ENCODE measurements at regions not wholly inside any gene's neighbourhood (a gene's known extent, or its start where the extent isn't known, plus 50 kb on each side); places are given as distances from the start of the nearest gene placed in this dataset.

DNA sequence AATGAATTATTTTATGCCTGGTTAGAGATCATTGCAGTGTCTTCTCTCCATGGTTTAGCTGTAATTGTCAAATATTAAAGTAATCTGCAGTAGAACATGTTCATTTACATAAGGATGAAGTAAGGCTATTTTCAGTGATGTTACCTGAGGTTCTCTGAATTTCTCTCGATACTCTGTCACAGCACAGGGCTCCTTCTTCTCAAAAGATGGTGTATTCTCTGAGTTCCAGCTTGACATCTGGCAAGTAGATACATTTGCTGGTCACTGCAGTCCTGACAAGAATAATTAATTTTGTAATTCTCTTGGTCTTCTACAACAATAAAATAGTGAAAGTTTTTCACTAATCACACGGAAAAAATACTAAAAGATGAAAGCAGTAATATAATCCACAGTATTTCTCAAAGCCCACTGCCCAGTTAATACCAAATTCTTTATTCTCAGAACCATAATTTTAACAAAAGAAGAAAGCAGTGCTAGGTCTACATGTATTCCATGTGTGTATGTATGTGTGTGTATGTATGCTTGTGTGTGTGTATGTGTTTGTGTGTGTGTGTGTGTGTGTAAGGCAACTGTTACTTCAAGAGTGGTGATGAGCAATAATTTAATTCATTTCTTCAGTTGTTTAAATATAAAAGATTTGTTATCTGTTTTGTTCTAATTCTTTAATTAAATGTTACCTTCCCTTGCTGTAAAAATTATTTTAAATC is 1165.5 kb upstream of the SLC39A10 start (continued):
- TF ChIP-seq, protein P1, sequence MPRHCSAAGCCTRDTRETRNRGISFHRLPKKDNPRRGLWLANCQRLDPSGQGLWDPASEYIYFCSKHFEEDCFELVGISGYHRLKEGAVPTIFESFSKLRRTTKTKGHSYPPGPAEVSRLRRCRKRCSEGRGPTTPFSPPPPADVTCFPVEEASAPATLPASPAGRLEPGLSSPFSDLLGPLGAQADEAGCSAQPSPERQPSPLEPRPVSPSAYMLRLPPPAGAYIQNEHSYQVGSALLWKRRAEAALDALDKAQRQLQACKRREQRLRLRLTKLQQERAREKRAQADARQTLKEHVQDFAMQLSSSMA (CRISPR knock-in tag; IDR thresholded peaks at IDR 0.05), result no peak
- no peak for TF ChIP-seq KDM5A (IDR thresholded peaks at IDR 0.05; ENCODE audit: borderline replicate concordance, low read length)

DNA sequence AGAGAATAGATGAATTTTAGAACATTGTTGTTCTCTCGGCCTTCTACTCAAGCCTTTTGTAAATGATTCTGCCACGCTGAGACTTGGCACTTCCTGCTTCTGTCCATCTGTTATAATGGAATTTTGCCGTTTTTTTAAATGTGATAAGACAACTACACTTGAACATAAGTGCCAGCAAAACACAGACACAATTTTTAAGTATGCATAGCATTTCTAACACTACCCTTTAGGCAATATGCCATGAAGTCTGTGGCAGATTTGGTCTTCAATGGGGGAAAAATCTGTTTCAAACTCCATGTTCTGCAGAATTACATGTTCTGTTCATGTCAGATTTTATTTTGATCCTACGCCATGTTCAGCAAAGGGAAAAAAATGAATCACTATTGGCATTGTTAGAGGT is 1170.7 kb upstream of the SLC39A10 start:
- H3K36me3 ChIP-seq (replicated peaks in 1 of 2; ENCODE audit: control insufficient read depth in 1 of 2, insufficient read depth in 2 of 2, low read length in 2 of 2), result no peaks in the 10 kb centered on the region
- H3K79me2 ChIP-seq (ENCODE audit: insufficient read depth, low read length), result no peaks in the 10 kb centered on the region
- no peaks in the 10 kb centered on the region for H4K20me1 ChIP-seq (ENCODE audit: insufficient read depth, low read length)
- H3K4me2 ChIP-seq (ENCODE audit: low read depth, low read length), result no peak overlapping the region
- H3K9me3 ChIP-seq (ENCODE audit: low read length), result no peaks in the 10 kb centered on the region
- WGBS (ENCODE audit: low lambda C conversion rate), result 8% methylated on average over 4 of the region's 4 CpGs
- ChIA-PET POLR2A (no interaction called here), CTCF (ENCODE audit: low intra/inter-chr PET ratio, low total read pairs) (no interaction called here)
- no peak for FAIRE-seq
- H3K4me1 ChIP-seq (ENCODE audit: insufficient read depth, low read length), result no peaks in the 10 kb centered on the region
- H3K4me3 ChIP-seq (replicated peaks in 1 of 3; ENCODE audit: insufficient read depth in 1 of 3, low read depth in 2 of 3, low read length in 3 of 3), result no peak overlapping the region
- no peak overlapping the region for H3K9ac ChIP-seq (ENCODE audit: insufficient read depth, low read depth, low read length)
- in situ Hi-C loops (cut with HindIII; ENCODE audit: extremely low pct_ligation_motif_present, low pct_unique_long_range_greater_than_20kb), result no loop called here
- intact Hi-C loops (cut with micrococcal nuclease; ENCODE audit: unreplicated experiment), result no loop called here
- no peak for ATAC-seq
- DNase-seq (ENCODE audit: low spot score), result no peak
- H3K27ac ChIP-seq (ENCODE audit: extremely low read length, insufficient read depth, low read length), result no peak overlapping the region
- H3K27me3 ChIP-seq (ENCODE audit: control insufficient read depth in 1 of 2, insufficient read depth in 2 of 2, low read length in 2 of 2), result no peaks in the 10 kb centered on the region
- no TSS peak for BruUV-seq (replicated peaks)
- H2AFZ ChIP-seq (ENCODE audit: low read length), result no peak overlapping the region
- no peak for TF ChIP-seq CBX1 (IDR thresholded peaks at IDR 0.05; ENCODE audit: low read depth)
- no peak for TF ChIP-seq PRMT3 (CRISPR knock-in tag; IDR thresholded peaks at IDR 0.05; ENCODE audit: borderline replicate concordance, low read depth)
- TF ChIP-seq, protein P2, sequence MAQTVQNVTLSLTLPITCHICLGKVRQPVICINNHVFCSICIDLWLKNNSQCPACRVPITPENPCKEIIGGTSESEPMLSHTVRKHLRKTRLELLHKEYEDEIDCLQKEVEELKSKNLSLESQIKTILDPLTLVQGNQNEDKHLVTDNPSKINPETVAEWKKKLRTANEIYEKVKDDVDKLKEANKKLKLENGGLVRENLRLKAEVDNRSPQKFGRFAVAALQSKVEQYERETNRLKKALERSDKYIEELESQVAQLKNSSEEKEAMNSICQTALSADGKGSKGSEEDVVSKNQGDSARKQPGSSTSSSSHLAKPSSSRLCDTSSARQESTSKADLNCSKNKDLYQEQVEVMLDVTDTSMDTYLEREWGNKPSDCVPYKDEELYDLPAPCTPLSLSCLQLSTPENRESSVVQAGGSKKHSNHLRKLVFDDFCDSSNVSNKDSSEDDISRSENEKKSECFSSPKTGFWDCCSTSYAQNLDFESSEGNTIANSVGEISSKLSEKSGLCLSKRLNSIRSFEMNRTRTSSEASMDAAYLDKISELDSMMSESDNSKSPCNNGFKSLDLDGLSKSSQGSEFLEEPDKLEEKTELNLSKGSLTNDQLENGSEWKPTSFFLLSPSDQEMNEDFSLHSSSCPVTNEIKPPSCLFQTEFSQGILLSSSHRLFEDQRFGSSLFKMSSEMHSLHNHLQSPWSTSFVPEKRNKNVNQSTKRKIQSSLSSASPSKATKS (CRISPR knock-in tag; IDR thresholded peaks at IDR 0.05), result no peak
- TF ChIP-seq PTBP1 (IDR thresholded peaks at IDR 0.05; ENCODE audit: low read depth, low read length, poor library complexity, severe bottlenecking), result no peak
- no peak for TF ChIP-seq LCORL (IDR thresholded peaks at IDR 0.05)
- TF ChIP-seq LCORL (CRISPR knock-in tag; IDR thresholded peaks at IDR 0.05), result no peak
- no peak for TF ChIP-seq MAZ (IDR thresholded peaks at IDR 0.05; ENCODE audit: borderline replicate concordance, low read depth, low read length)
- no peak for TF ChIP-seq MAZ (CRISPR knock-in tag; IDR thresholded peaks at IDR 0.05; ENCODE audit: low read depth)
- TF ChIP-seq CHD4 (IDR thresholded peaks at IDR 0.05; ENCODE audit: borderline replicate concordance, low read length), result no peak
- no peak for TF ChIP-seq ZNF7 (CRISPR knock-in tag; IDR thresholded peaks at IDR 0.05)
- no peak for TF ChIP-seq FOXM1 (CRISPR knock-in tag; IDR thresholded peaks at IDR 0.05)
- no peak for TF ChIP-seq ZNF709 (CRISPR knock-in tag; IDR thresholded peaks at IDR 0.05)
- TF ChIP-seq, protein P3, sequence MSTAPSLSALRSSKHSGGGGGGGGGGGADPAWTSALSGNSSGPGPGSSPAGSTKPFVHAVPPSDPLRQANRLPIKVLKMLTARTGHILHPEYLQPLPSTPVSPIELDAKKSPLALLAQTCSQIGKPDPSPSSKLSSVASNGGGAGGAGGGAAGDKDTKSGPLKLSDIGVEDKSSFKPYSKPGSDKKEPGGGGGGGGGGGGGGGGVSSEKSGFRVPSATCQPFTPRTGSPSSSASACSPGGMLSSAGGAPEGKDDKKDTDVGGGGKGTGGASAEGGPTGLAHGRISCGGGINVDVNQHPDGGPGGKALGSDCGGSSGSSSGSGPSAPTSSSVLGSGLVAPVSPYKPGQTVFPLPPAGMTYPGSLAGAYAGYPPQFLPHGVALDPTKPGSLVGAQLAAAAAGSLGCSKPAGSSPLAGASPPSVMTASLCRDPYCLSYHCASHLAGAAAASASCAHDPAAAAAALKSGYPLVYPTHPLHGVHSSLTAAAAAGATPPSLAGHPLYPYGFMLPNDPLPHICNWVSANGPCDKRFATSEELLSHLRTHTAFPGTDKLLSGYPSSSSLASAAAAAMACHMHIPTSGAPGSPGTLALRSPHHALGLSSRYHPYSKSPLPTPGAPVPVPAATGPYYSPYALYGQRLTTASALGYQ (CRISPR knock-in tag; IDR thresholded peaks at IDR 0.05), result no peak
- TF ChIP-seq SMARCE1 (IDR thresholded peaks at IDR 0.05; ENCODE audit: borderline replicate concordance), result no peak
- TF ChIP-seq YY1 (IDR thresholded peaks at IDR 0.05; ENCODE audit: insufficient read depth, insufficient replicate concordance, low read depth, low read length), result no peak
- TF ChIP-seq ZBTB7B (CRISPR knock-in tag; IDR thresholded peaks at IDR 0.05), result no peak
- no peak for TF ChIP-seq ZFAT (CRISPR knock-in tag; conservative IDR thresholded peaks at IDR 0.05)
- TF ChIP-seq POLR2AphosphoS2 (IDR thresholded peaks at IDR 0.05; ENCODE audit: low read depth, low read length), result no peak
- no peak for TF ChIP-seq ELF4 (CRISPR knock-in tag; IDR thresholded peaks at IDR 0.05; ENCODE audit: borderline replicate concordance)
